ENCODE measurements at regions not wholly inside any gene's neighbourhood (a gene's known extent, or its start where the extent isn't known, plus 50 kb on each side); places are given as distances from the start of the nearest gene placed in this dataset.
A peak's percentile ranks its signal among the peaks of the same experiment; 100 is the strongest.

DNA sequence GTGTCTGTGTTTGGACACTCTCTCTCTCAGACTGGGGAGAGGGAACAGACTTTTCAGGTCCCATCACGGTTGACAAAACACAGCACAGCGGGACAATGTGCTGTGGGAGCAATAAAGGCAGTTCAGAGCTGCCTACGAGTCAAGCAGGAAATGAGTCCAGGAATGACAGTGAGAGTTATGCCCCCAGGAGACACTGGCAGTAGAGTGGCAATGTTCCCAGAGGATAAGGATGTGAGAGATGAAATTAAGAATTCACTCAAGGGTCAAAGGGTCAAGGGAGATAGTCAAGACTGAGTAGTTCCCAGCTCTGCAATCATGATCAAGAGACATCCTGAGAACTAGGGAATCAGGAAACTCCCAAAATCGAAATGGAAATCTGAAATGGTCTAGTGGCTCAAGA lies 156.1 kb downstream of the LURAP1L start:
- DNase-seq (no peak), ATAC-seq (no peak)
- H3K4me3 ChIP-seq: no peak overlapping the region
- H3K9me3 ChIP-seq: no peaks in the 10 kb centered on the region
- H3K27ac ChIP-seq: no peak overlapping the region
- intact Hi-C loops (cut with DNase I): no loop called here
- TF ChIP-seq CTCF (IDR thresholded peaks at IDR 0.05): no peak
- H3K4me1 ChIP-seq: no peaks in the 10 kb centered on the region
- H3K27me3 ChIP-seq: no peaks in the 10 kb centered on the region
- no peaks in the 10 kb centered on the region for H3K36me3 ChIP-seq

DNA sequence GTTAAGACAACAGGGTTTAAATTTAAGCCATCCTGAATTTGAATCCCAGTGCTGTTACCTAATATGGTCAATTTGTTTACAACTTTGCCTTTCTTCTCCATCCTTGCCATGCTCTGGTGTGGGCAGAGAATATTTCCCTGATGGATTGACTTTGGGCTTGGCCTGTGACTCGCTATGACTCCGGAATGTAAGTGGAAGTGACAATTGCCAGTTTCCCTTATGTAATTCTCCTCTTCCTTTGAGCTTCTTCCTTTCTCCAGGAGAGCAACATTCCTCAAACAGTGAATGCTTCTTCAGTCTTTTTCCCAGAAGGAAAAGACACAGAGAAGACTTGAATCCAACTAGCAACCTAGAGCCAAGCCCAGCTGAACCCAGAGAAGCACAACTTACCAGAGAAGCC lies 159.1 kb downstream of the LURAP1L start:
- Histone ChIP-seq H3K4me1 (no peaks in the 10 kb centered on the region), H3K36me3 (no peaks in the 10 kb centered on the region), H3K9me3 (no peaks in the 10 kb centered on the region), H3K4me3 (no peak overlapping the region), H3K27ac (no peak overlapping the region), H3K27me3 (no peaks in the 10 kb centered on the region)
- intact Hi-C loops (cut with DNase I): no loop called here
- no peak for TF ChIP-seq CTCF (IDR thresholded peaks at IDR 0.05)
- ATAC-seq: no peak
- no peak for DNase-seq

GRCh38 chr9:12934545-12935272 lies 159.9 kb downstream of the LURAP1L start:
- H3K4me1 ChIP-seq: no peaks in the 10 kb centered on the region
- TF ChIP-seq CTCF (IDR thresholded peaks at IDR 0.05): no peak
- H3K9me3 ChIP-seq: no peaks in the 10 kb centered on the region
- no peak for ATAC-seq
- H3K27me3 ChIP-seq: no peaks in the 10 kb centered on the region
- H3K4me3 ChIP-seq: no peak overlapping the region
- H3K27ac ChIP-seq: no peak overlapping the region
- H3K36me3 ChIP-seq: no peaks in the 10 kb centered on the region
- intact Hi-C loops (cut with DNase I): no loop called here
- DNase-seq: no peak

GRCh38 chr9:12935714-12936113 lies 160.9 kb downstream of the LURAP1L start:
- DNase-seq: no peak
- Histone ChIP-seq H3K9me3 (no peaks in the 10 kb centered on the region), H3K36me3 (no peaks in the 10 kb centered on the region), H3K27ac (no peak overlapping the region), H3K27me3 (no peaks in the 10 kb centered on the region), H3K4me3 (no peak overlapping the region), H3K4me1 (no peaks in the 10 kb centered on the region)
- ATAC-seq: peak; percentile 72
- no peak for TF ChIP-seq CTCF (IDR thresholded peaks at IDR 0.05)
- intact Hi-C loops (cut with DNase I): no loop called here

GRCh38 chr9:12954441-12954840 lies 179.6 kb downstream of the LURAP1L start:
- no peak for TF ChIP-seq CTCF (IDR thresholded peaks at IDR 0.05)
- H3K36me3 ChIP-seq: no peaks in the 10 kb centered on the region
- H3K4me1 ChIP-seq: no peaks in the 10 kb centered on the region
- no peak for ATAC-seq
- H3K27ac ChIP-seq: no peak overlapping the region
- intact Hi-C loops (cut with DNase I): no loop called here
- DNase-seq: no peak
- H3K27me3 ChIP-seq: no peaks in the 10 kb centered on the region
- no peak overlapping the region for H3K4me3 ChIP-seq
- H3K9me3 ChIP-seq: peaks cover 4% of the 10 kb centered on the region

Data from upper lobe of right lung (tissue), 1 donor.